ENCODE measurements at regions not wholly inside any gene's neighbourhood (a gene's known extent, or its start where the extent isn't known, plus 50 kb on each side); places are given as distances from the start of the nearest gene placed in this dataset.

DNA sequence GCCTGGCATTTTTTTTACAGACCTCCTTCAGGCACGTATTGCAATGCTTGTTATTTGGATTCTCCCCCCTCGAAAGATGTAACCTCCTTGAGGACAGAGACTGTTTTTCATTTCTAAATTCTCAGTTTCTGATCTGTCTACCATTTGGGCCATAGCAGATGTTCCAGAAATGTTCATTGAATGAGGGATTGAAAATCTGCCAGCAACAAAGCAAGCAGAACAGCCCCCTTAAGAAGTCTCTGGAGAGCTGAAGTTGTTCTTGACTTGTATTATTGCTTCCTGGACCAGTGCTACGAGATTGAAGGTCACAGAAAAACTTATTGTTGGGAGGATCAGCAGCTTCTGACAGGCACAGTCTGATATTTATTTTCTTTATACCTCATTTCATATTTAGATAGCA is 355.5 kb downstream of the EPHA4 start:
- DNase-seq (ENCODE audit: low read depth), result no peak

- no peak for DNase-seq (ENCODE audit: low read depth)
Measured at GRCh38 chr2:221225752-221226151, 346.4 kb downstream of the EPHA4 start.

- DNase-seq (ENCODE audit: low read depth), result no peak
Measured at GRCh38 chr2:221228214-221228769, 343.8 kb downstream of the EPHA4 start.

- DNase-seq (ENCODE audit: low read depth), result no peak
Measured at GRCh38 chr2:221229099-221229498, 343.0 kb downstream of the EPHA4 start.

- DNase-seq (ENCODE audit: low read depth), result no peak
Measured at GRCh38 chr2:221231511-221231910, 340.6 kb downstream of the EPHA4 start.

DNA sequence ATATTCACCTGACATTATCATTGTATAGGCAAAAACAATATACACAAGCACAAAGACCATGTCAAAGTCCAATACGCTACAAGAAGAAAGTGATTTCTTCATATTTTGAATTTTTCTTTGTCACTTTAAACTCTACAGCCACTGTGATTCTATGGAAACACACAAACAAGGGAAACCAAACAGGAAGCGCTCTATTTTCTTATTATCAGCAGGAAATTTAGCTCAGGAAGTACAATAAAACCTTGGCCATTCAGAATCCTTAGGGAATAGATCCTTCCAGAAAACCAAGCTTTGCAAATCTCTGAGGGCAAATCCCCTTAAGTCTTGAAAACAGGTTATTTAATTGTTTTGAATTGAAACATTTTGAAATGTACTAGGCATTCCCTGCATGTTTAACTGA is 336.2 kb downstream of the EPHA4 start:
- no peak for DNase-seq (ENCODE audit: low read depth)

GRCh38 chr2:221241072-221241471 is 331.0 kb downstream of the EPHA4 start:
- no peak for DNase-seq (ENCODE audit: low read depth)

DNA sequence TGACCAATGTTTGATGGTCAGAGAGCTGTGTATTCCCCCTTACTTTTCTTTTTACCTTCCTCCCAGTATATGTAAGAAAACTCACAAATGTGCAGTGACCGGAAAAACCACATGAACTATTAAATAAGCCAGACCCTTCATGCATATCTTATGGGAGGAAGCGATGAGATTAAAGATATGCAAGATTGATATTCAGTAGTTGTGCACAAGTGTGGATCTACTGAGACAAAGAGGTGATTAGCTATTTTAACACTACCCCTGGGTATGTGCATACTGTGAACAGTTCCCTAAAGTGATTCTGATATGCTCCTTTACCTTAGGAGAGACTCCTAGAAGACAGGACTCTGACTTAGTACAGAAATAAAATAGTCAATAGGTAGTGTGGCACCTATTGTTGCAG is 328.3 kb downstream of the EPHA4 start:
- DNase-seq (ENCODE audit: low read depth), result no peak

- DNase-seq (ENCODE audit: low read depth), result no peak
Measured at GRCh38 chr2:221245045-221245444, 327.1 kb downstream of the EPHA4 start.

DNA sequence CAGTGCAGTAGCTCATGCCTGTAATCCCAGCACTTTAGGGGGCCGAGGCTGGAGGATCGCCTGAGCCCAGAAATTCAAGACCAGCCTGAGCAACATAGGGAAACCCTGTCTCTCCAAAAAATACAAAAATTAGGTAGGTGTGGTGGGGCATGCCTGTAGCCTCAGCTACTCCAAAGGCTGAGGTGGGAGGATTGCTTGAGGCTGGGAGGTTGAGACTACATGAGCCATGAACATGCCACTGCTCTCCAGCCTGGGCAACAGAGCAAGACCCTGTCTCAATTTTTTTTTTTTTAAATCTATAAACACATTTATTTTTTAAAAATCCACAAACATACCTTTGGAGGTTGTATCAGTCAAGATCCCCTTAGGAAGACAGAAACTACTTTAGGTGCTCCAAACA is 326.3 kb downstream of the EPHA4 start:
- DNase-seq (ENCODE audit: low read depth), result no peak

- DNase-seq (ENCODE audit: low read depth), result no peak
Measured at GRCh38 chr2:221254299-221254698, 317.8 kb downstream of the EPHA4 start.

DNA sequence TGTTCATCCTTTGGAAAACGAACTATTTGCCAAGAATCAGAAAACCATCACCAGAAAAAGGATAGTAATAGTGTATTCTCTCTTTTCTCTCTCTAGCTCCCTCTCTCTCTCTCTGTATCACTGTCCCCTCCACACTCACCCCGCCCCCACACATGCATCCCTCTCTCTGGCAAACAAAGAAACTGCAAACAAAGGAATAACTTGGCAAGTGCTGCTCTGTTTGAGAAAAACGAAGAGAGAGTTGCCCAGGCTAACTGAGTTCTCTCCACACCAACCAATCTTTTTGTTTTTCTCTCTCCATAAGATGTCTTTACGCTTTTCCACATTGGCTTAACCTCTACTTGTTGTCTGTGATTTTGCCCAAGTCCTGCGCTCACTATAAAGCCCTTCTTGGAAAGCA is 316.2 kb downstream of the EPHA4 start:
- DNase-seq (ENCODE audit: low read depth), result no peak

DNA sequence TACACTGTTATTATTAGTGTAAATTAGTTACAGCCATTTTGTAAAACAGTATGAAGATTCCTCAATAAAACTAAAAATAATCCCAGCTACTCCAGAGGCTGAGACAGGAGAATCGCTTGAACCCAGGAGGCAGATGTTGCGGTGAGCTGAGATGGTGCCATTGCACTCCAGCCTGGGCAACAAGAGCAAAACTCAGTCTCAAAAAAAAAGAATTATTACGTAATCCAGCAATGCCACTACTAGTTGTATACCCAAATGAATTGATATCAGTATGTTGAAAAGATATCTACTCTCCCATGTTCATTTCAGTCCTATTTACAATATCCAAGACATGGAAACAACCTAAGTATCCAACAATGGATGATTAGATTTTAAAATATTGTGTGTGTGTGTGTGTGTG is 313.6 kb downstream of the EPHA4 start:
- DNase-seq (ENCODE audit: low read depth), result no peak

- no peak for DNase-seq (ENCODE audit: low read depth)
Measured at GRCh38 chr2:221262651-221263050, 309.5 kb downstream of the EPHA4 start.

DNA sequence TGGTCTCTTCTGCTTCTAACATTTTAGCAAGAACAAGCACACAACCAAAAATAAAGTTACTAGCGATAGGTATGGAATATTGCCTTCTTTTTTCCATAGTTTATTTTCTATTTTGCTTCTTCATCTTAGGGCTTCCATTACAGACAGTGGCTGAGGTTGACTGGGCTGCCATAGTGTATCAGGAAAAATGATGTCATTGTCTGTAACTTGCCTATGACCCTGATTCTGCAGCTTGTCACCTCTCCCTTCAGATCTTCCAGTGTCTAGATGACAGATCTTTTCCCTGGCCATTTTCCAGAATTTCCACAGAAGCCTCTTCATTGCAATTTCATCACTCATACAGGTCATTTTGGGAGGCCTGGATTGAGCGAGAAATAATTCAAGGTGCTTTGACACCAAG is 308.5 kb downstream of the EPHA4 start:
- no peak for DNase-seq (ENCODE audit: low read depth)

DNA sequence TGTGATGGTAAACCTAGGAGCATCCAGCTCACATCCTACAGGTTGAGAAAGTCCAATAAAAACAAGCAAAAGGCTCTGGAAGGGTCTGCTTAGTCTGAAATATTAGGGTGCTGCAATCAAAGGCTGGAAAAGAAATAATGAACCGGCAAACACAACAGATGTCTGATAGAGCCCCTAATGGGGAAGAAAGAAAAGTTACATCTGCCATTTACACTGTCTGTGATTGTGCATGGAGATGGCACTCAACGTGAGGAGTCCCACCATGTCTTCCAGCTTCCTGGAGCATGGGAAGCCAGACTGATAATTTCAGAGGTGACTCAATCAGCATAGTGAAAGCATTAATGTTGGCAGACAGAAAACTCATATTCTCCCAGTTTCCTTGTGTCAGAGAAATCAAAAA is 307.8 kb downstream of the EPHA4 start:
- no peak for DNase-seq (ENCODE audit: low read depth)

DNA sequence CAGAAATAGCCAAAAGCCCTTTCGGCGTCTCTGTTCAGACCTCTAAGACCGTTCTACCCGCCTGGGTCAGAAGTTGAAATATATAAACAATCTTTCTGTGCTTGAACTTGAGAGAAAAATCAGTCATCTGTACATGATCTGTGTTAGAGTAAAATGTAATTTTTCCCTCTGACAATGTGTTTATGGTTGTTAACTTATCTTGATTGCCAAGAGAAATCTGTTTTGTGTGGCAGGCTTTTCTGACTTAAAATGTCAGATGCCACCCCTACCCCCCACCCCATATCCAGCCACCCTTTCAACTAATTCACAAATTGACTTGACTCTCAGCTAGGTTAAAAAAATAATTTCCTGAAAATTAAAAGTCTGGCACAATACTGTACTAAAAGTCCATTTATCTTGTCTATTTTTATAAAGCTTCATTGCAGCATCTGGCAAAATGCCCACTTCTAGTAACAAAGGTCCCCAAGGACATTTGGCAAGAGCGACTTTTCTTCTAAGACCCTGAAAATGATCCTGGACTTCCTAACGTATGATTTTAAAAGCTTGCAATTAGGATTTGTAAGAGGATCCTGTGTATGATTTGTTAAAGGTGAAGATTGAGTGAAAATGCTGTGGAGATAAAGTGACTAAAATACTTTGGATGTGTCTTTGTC is 304.2 kb downstream of the EPHA4 start:
- DNase-seq (ENCODE audit: low read depth), result no peak

DNA sequence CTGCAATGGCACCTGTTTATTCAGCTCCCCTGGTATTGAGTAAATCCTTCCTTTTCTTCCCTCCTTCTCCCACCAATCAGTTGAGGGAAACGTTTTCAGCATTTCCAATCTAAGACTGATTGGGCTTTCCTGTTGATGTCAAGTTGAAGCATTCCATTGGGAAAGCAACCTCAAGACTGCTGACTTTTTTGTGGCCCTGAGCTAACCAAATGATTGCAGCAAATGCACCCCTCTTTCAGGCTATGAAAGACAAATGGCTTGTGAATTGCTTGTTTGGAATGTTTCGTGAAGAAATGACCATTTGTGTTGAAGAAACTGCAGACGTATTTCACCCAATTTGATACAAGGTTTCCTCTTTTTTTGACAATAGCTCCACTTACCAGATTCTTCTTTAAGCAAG is 303.5 kb downstream of the EPHA4 start:
- DNase-seq (ENCODE audit: low read depth), result no peak

GRCh38 chr2:221270806-221271205 is 301.3 kb downstream of the EPHA4 start:
- no peak for DNase-seq (ENCODE audit: low read depth)

DNA sequence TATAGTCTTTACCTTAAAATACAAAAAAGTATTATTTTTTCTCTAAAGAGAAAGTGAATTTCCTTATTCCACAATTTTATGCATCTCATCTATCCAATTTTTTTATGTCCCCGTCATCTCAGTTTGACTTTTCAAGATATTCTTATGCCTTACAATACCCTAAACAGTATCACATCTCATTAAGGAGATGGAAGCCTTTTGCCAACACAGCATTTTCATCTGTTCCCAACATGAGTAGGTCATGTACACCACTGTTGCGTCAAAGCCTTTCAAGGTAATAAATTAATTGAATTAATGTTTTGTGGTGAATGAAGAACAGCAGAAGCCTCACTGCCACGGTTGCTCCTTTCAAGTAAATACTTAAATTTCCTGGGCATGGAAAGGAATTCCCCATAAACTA is 299.4 kb downstream of the EPHA4 start:
- DNase-seq (ENCODE audit: low read depth), result no peak

DNA sequence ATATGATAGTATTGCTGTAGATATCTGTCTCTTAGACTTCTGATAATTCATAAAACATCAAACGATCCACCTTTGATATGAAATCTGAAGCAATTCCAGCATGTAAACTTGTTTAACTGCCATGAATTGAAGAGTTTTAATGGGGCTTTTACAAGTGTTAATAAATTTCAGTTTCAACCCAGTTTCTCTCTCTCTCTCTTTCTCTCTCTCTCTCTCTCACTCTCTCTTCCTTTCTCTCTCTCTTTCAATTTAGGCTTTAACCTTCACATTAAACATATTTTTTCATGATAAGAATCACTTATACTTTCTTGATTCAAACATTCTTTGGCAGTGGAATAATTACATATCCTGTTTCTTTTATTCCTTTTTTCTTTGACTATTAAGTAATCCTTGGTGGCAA is 296.1 kb downstream of the EPHA4 start:
- DNase-seq (ENCODE audit: low read depth), result no peak

GRCh38 chr2:221276601-221277000 is 295.5 kb downstream of the EPHA4 start:
- no peak for DNase-seq (ENCODE audit: low read depth)

- DNase-seq (ENCODE audit: low read depth), result no peak
Measured at GRCh38 chr2:221282386-221282785, 289.7 kb downstream of the EPHA4 start.

DNA sequence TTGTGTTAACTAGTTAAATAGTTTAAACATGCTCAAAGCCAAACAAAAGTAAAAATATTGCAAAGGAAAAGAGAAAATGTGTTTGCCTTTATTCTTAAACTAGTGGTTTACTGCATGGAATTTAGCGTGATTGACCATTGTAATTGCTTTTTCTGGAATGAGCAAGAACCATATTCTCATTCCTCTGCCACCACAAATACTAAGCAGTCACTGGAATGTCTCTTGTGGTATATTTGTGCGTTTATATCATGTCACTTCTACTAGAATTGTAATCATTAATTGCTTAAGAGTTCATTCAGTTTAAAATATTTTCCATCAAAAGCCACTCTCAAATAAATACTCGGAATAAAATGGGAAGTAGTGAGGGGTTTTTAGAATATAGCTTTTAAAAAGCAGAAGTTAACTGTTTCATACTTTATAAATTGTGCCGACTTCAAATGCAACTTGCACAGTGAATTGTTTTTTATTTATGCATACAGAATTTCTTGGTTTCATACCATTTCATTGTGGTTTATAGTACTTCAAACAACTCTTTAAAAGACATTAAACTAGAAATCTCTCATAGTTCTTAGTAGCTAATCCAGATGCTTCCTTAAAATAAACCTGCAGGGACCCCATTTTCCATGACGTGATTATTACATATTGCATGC is 288.1 kb downstream of the EPHA4 start:
- DNase-seq (ENCODE audit: low read depth), result peak; percentile 33

Data from amniotic epithelial cell (primary cell).